SK-N-SH treated with all-trans-retinoic acid at 6 μM for 48 hours (cell line): ENCODE measurements at regions not wholly inside any gene's neighbourhood (a gene's known extent, or its start where the extent isn't known, plus 50 kb on each side); places are given as distances from the start of the nearest gene placed in this dataset.

Experiments
- GLIS3 ChIP-seq: fragments of 250-450 bp; sonication (Bioruptor Pico); IDR thresholded peaks from 2 replicates; pipeline ENCODE4 v1.5.0; 2020; ENCODE audit warnings: mild to moderate bottlenecking, moderate library complexity
- ZC3H10 ChIP-seq: fragments of 250-450 bp; sonication (Bioruptor Pico); IDR thresholded peaks from 2 replicates; pipeline ENCODE4 v1.5.1; 2021; ENCODE audit warnings: mild to moderate bottlenecking, moderate library complexity
- ZFP3 ChIP-seq: fragments of 250-450 bp; sonication (Bioruptor Pico); IDR thresholded peaks from 2 replicates; pipeline ENCODE4 v1.5.0; 2020; ENCODE audit warnings: mild to moderate bottlenecking, moderate library complexity
- ZNF565 ChIP-seq: fragments of 450-650 bp; formaldehyde crosslinking; conservative IDR thresholded peaks from 2 replicates; pipeline ENCODE4 v1.5.0; 2020; ENCODE audit warnings: low read depth, mild to moderate bottlenecking, moderate library complexity
- ZNF70 ChIP-seq: fragments of 450-650 bp; formaldehyde crosslinking; IDR thresholded peaks from 2 replicates; pipeline ENCODE4 v1.5.0; 2020; ENCODE audit warnings: mild to moderate bottlenecking, moderate library complexity
- TF ChIP-seq, protein P1 (sequence below): fragments of 250-450 bp; sonication (Bioruptor Pico); IDR thresholded peaks from 2 replicates; pipeline ENCODE4 v1.8.0; 2021; ENCODE audit warnings: low read depth, mild to moderate bottlenecking, moderate library complexity, borderline replicate concordance

DNA sequence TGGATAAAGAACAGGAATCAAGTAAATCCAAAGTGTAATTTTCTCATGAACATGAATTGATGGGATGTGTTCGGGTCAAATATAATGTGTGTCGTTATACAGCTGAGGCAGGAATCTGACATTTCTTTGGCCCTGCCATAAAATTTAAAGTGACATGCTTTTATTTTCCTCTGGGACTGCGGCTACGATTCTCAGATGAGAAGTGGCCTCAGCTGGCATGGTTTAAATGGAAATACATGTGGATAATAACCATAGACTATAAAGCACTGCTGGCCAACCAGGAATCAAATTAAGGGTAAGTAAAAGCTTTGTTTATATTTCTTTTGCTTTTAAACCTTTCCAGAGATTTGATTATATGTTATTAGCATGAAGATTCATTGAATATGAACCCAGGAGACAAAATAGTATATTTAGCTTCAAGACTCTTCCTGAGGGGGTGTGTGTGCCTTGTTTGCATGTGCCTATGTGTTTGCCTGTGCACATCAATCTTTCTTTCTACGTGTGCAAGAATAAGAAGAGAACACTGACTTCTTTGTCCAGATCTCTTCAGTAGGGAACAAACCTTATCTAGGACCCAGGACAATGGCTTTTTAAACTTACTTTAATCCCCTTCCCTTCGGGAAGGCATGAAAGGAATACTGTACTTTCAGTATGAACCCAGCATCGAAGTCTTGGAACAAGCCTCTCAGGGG is 629.0 kb upstream of the PFKP start:
- TF ChIP-seq ZFP3, result no peak
- TF ChIP-seq ZNF70, result no peak
- TF ChIP-seq, protein P1, sequence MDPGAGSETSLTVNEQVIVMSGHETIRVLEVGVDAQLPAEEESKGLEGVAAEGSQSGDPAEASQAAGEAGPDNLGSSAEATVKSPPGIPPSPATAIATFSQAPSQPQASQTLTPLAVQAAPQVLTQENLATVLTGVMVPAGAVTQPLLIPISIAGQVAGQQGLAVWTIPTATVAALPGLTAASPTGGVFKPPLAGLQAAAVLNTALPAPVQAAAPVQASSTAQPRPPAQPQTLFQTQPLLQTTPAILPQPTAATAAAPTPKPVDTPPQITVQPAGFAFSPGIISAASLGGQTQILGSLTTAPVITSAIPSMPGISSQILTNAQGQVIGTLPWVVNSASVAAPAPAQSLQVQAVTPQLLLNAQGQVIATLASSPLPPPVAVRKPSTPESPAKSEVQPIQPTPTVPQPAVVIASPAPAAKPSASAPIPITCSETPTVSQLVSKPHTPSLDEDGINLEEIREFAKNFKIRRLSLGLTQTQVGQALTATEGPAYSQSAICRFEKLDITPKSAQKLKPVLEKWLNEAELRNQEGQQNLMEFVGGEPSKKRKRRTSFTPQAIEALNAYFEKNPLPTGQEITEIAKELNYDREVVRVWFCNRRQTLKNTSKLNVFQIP (CRISPR knock-in tag), result no peak
- TF ChIP-seq ZNF565, result no peak
- TF ChIP-seq GLIS3, result no peak
- no peak for TF ChIP-seq ZC3H10
